HG03342 (cell line): ENCODE measurements at regions not wholly inside any gene's neighbourhood (a gene's known extent, or its start where the extent isn't known, plus 50 kb on each side); places are given as distances from the start of the nearest gene placed in this dataset.

Experiments used
- ATAC-seq: cut with Tn5 transposase; IDR thresholded peaks from one replicate; pipeline ENCODE4 v1.9.1; 2021; ENCODE audit warnings: mild to moderate bottlenecking, moderate library complexity; ENCODE audit not compliant: unreplicated experiment

DNA sequence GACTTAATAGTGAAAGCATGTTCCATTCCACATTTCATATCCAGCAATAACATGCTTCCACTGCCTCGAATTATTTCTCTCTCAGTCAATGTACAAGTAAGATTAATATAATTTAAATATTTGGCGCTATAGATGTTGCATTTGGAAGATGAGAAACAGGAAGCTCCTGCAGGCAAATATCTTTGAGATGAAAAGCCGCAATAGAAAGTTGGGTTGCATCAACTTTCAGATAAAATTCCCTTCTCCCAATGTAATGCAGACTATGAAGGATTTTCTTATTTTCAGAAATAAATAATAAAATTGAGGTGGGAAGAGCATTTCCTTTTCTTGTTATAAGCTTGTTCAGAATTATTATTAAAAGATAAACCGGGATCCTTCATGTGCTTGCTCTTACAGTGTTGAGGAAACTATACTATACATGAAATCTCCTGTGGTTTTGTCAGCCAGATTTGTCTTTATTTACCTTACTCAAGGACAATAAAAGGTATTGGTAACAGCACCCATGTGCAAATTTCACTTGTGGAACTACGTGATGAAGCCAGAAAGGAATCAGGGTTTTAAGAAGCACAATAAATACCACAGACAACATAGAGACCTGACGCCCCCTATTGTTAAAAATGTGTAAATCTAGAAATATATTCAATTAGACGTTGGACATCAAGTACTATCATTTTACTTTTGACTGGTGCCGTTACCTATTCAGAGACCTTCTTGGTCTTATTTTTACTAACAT, 307.0 kb downstream of the ARPP21 start:
- ATAC-seq: no peak

DNA sequence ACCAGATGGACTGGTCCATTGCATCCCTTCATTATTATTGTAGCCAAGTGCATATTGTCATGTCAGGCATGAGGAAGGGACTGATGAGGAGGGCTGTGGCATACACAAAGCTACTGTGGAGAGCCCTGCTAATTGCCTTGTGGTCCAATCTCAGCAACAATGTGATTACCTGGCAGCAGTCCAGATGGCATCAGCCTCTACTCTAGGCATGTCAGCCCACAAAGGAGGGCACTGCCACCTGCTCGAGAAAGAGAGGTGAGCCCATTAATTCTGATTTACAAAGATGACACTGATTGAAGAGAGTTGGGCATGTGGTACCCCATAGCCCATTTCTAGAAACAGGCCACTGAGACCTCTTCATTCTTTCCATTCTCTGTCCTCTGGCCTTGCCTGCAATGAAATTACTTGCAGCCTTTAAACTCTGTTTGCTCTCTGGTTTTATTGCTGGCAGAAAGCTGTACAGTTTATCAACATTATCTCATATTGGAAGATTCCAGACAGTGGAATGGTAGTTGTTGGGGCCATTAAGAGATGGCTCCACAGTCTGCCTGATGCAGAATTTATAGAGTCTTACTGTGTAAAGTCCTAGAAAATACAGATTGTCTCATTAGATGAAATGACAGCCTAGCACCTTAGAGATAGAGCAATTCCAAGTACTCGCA, 307.7 kb downstream of the ARPP21 start:
- ATAC-seq: no peak

DNA sequence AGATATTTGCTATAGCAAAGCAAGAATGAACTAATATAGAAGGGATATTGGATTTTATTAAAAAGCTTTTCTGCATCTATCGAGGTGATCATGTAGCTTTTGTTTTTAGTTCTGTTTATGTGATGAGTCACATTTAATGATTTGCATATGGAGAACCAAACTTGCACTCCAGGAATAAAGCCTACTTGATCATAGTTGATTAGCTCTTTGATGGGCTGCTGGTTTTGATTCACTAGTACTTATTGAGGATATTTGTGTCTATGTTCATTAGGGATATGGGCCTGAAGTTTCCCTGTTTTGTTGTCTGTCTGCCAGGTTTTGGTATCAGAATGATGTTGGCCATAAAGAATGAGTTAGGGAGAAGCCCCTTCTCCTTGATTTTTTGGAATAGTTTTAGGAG, 310.7 kb downstream of the ARPP21 start:
- no peak for ATAC-seq

DNA sequence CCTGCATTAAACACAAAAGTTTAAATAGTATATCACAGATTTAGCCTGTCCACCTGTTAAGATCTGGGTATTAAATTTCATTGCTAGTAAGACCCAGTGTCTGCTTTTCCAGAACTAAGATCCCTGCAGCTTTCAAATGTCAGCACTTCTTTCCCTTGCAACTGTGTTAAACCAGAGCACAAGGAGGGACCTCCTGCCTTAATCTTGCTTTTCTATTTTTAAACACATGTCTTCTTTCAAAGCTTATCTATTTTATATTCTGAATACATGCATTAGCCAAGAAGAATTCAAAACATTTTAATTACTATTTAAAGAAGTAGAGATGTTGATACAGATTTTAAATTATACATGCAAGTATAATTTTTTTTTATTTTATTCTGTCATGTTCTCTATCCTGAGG, 315.1 kb downstream of the ARPP21 start:
- ATAC-seq: no peak

DNA sequence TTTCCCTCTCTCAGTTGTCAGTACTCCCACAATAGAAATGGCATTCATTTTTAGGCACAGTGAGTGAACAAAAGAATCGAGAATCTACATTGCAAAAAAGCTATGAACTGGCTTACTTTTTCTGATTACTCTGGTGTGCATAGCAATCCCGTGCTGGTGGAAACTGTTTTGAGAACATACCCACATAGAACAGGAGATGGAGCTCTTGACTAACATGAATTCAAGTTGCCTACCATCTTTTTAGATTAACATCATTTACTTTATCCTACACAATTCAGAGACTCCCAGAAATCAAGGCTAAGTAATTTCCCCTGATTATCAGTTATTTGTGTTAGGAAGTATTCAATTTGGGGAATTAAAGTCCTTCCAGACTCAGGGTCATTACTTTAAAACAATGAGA, 326.6 kb downstream of the ARPP21 start:
- ATAC-seq: no peak

DNA sequence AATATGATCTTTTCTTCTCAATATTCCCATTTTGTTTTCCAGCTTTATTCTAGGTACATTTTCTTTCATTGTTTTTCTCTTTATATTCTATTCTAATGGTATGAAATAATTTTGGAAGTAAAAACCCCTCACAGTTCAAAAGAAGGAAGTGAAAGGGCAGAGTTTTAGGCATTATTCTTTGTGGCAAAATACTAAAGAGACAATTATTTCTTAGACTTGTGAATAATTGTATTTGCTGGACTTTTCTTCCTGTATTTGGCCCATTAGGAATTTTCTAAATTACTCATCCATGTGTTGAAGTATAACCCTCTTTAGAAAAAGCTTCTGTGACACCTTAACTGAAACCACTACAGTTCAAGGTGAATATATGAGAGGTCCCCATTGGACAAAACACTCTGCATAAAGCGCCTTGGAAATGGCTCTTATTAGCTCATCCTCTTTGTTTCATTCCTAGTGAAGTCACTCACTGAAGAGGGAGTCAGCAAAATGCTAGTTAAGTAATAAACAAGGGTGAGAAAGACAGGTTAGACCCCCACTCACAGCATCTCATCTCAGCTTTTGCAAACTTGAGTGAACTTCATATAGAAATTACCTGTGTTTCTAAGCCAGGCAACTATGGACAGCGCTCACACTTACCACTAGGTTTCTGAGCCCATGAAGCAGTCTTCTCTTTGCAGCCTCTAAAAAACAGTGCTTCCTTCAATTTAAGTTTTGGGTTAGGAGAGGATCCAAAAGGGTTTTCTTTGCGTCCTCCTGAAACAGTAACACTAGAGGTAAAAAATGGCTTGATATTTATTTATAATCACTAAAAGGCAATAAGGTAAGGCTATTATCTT, 327.5 kb downstream of the ARPP21 start:
- ATAC-seq: no peak

DNA sequence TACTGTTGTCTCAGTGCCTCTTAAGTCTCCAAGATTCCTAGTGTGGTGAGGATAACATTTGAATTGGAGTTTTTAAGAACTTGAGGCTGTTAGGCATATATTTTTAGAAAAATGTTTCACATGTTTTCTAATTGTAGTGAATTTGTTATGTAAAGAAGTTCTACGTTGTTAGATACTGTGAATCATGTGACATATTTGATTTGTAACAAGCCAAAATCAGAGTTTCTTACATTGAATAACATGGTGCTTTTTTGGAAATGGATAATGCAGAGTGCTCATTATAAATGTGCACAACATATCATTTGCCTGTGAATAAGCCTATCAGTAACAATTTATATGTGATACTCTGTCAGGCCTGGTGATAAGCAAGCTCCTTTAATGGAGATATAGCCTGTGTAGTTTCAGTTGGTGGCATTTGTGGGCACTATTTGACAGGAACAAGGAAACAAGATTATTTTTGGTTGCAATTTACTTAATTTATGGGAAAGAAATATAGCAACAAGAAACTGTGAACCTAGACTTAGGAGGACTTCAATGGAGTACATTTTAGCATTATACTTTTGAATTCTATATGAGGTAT, 328.8 kb downstream of the ARPP21 start:
- no peak for ATAC-seq

DNA sequence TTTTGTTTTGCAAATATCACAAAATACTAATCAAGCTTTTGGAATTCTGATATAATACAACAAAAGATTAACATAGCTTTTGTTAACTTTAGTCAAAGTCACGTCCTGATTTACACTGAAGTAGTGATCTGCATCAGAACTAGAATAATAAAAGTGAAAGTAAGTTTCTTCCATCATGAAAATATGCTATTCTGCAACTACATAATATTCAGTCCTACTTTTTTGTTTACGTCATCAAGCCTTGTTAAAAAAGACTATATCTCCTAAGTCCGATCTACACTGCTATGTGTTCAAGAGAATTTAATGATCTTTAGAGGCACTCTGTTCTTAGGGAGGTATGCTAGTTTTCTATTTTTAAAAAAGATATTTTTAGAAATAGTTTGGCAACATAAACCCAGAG, 330.1 kb downstream of the ARPP21 start:
- no peak for ATAC-seq

DNA sequence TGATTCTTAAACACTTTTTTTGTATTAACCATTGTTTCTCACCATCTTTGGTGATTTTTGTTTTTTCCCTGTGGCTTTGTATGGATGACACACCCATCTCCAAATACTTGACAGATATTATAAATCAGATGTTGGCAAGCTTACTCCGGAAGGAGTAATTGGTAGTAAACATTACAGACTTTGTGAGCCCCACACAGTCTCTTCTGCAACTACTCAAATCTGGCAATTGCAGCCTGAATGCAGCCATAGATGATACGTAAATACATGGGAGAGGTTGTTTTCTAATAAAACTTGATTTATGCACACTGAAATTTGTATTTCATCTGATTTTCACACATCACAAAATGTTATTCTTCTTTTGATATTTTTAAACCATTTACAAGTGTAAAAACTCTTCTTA, 331.5 kb downstream of the ARPP21 start:
- no peak for ATAC-seq

DNA sequence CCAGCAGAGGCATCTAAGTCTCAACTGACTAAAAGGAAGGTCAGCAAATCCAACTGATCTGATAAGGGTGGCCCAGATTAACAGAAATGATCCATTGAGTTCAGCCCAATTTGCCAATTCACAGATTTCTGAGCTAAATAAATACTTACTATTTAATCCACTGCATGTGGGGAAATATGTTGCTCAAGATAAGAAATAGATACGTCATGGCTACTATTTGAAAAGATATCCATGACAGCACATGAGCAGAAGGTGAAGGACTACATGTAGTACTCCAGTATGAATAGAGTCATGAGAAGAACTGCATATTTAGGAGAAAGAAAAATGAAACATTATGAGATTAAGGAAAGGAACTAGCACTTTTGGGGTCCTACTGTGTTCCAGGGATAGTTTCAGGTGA, 332.4 kb downstream of the ARPP21 start:
- no peak for ATAC-seq

DNA sequence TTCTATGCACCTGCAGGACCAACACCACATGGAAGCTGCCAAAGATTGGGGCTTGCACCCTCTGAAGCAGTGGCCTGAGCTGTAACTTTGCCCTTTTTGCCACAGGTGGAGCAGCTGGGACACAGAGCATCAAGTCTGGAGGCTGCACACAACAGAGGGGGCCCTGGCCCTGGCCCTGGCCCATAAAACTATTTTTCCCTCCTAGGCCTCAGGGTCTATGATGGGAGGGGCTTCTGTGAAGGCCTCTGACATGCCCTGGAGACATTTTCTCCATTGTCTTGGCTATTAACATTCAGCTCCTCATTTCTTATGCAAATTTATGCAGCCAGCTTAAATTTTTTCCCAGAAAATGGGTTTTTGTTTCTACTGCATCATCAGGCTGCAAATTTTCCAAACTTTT, 335.5 kb downstream of the ARPP21 start:
- no peak for ATAC-seq

DNA sequence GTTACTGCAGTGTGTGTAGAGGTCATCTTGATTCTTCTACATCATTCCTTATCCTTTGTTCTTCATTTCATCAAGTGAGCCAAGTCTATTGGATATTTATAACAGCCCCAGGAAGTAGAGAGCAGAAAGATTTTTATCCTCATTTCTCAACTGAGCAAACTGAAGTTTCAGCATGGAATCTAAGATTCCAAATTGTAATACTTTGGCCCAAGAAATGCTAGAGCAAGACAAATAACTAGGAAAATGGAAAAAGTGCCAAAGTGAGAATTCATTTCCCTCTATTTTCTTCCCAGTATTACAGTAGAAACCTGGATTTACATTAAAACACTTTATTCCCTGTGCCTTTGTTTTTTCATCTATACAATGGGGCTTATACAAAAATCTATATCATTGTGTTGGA, 346.8 kb downstream of the ARPP21 start:
- no peak for ATAC-seq

DNA sequence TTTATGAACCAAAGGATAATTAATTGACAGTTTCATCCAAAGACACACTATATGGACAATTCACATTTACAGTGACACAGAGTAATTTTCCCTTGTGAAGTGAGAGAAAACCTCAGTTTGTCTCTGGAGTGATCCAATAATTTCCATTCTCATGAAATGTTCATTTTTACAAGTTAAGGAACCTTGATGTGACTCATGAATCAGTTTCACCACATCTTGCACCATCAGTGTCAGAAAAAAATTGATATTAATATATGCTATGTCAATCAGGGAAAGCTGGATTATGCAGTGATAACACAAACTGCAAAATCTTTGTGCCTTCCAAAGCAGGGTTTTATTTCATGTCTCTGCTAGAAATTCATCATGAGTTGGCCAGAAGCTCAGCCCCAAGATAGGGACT, 348.1 kb downstream of the ARPP21 start:
- no peak for ATAC-seq

DNA sequence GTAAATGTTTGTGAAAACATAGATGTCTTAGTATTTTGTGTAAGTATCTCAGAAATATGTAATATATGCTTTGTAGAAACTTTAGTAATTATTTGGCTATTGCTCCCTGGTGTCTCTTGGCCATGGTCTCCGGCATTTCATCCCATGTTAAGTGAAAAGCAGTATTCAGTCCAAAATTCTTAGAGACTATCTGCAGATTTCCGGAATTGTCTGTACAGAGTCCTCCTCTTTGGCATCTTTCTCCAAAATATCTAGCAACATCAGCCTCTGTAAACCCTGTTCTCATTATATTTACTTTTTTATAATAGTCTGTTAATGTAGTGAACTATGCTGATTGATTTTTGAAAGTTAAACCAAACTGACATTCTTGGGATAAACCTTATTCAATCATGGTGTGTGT, 352.7 kb downstream of the ARPP21 start:
- ATAC-seq: no peak

DNA sequence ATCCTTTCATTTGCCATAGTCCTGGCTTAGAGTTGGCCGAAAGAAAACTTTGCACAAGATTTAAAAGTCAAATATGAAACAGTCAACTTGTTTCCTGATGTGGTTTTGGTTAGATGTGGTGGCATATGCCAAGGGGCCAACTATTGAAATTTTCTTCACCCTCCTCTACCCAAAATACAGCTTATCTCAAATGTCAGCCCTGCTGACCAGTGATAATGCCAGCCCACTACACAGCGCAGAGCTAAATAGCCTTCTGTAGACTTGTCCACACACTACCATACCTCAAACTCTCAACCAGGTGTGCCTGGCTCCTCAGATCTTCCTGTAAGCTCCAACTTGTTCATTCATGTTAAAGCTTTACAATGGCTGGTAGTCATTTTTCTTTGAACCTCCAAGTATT, 368.5 kb upstream of the STAC start:
- ATAC-seq: no peak

DNA sequence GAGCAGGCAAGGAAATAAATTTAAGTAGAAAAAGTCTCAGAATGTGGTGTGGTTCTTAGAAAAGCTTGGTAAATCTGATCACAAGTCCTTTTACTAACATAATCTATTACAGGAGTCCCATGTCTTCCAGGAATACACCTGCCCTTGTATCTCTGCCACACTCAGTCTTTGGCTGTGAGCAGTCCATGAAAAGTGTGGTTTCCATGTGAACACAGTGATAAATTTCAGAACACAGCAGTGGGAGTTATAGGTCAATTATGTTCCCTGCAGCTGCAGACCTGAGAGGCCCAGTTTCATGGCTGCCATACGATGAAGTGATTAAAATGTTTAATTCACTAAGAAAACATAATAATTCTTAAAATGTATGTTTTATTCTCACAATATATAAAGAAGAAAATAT, 366.9 kb upstream of the STAC start:
- ATAC-seq: no peak

DNA sequence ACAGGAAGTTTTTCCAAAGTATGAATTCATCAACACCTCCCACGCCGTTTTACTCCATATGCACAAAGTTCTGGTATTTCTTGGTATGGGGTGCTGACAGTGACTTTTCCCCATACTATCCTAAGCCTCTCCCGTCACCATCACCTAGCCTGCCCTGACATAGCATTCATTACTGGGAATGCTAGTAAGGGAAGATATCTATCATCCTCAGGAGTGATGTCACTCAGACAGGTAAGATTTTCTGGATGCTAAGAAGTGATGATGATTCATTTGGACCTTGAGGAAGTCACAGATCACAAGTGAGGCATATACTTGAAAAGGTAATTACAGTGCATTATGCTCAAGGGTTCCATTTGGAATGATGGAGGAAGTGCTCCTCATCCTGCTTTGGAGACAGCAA, 355.1 kb upstream of the STAC start:
- no peak for ATAC-seq

DNA sequence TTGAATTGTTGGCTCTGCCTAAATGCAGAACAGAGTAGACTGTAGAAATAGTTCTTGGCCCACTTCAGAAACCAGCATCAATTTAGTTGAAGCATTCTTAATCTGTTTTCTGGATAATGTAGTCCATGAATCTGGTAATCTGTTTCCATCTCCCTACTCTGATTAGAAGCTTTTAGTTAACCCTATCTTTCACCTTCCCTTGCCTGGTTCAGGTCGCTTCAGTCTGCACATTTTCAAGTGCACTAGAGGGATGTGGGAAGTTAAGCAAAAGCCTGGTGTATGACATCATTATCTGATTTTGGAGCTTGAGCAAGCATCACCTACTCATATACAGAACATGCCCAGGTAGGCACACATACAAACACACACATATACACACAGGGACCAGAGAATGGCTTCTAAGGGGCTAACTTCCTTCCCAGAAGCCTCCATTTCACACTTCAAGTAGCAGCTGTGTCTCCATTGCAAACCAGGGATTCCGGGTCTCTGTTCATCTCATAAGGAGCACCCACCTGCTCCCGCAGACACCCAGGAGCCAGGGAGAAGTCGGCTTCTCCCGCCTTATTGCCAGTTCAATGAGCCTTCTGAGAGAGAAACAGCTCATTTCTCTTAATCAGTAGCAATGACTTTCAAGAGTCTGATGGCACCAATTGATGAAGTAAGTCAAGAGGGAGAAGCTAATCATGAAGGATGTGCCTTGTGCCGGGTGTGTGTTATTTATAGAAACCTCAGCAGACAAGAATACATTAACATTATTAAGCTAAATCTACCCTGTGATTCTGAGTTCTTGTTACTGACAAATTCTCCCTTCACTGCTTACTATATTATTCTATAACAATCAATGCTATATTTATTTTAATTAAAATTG, 347.9 kb upstream of the STAC start:
- no peak for ATAC-seq

DNA sequence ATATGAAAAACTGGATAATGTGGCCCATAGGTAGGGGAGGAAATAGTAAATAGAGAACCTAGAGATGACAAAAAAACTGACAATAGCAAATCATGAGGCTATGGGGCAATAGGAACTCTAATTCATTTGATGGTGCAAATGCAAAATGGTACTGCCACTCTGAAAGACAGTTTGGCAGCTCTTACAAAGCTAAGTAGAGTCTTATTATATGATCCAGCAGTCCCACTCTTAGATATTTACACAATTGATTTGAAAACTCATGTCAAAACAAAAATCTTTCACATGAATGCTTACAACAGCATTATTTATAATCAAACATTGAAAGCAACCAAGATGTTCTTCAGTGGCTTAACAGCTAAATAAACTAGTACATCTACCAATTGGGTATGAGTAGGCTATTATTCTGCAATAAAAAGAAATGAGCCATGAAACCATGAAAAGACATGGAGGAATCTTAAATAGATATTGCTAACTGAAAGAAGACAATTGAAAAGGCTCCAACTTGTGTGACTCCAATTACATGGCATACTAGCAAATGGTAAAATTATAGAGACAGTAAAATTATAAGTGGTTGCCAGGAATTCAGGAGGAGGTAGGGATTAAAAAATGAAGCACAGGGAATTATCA, 321.8 kb upstream of the STAC start:
- ATAC-seq: no peak

DNA sequence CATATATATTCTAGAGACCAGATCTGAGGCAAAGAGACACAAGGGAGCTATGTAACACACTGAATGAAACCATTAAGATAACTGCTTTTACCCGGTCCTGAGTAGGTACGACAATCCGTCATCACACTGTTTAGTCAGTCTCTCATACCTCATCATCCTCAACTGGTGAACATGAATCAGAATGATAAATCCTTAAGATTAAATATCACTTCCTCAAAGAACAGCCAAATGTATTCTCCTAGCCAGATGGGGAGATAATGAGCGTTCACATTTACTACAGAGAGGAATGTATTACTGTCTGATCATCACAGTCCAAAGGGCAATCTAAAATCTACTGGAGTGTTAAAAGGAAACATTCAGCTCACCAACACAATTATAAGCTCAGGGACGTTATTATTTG, 319.4 kb upstream of the STAC start:
- no peak for ATAC-seq
